GM12878 (cell line): ENCODE measurements at regions not wholly inside any gene's neighbourhood (a gene's known extent, or its start where the extent isn't known, plus 50 kb on each side); places are given as distances from the start of the nearest gene placed in this dataset.

Experiments used
- ATAC-seq: fragments of 200-7000 bp; cut with Tn5 transposase; 3 replicates; pipeline ENCODE4 v1.9.1; 2020; ENCODE audit warnings: mild to moderate bottlenecking, moderate library complexity
- BruUV-seq: library from RNA; stranded (reverse); fragments of 400-500 nt; replicated peaks from 2 replicates; lab custom pipeline; 2021; lab: Mats Ljungman, UMichigan
- CTCF ChIA-PET: fragments of 300-600 bp; sonication (Branson Sonifier 250); formaldehyde crosslinking; extraction: SDS; loops from one replicate; lab custom pipeline; 2021; ENCODE audit warnings: inconsistent platforms; lab: Yijun Ruan, JAX
- POLR2A ChIA-PET: fragments of 350-600 bp; formaldehyde crosslinking; extraction: SDS; loops from one replicate; lab custom pipeline; 2021; ENCODE audit warnings: inconsistent platforms; lab: Charles Lee
- RAD21 ChIA-PET: fragments of 300-600 bp; sonication (Branson Sonifier 250); formaldehyde crosslinking; loops from one replicate; lab custom pipeline; 2023; ENCODE audit warnings: antibody characterized with exemption; ENCODE audit not compliant: unreplicated experiment; lab: Charles Lee
- SMC1A ChIA-PET: fragments of 300-600 bp; sonication (Branson Sonifier 250); formaldehyde crosslinking; loops from one replicate; lab custom pipeline; 2023; ENCODE audit not compliant: unreplicated experiment, uncharacterized antibody; lab: Charles Lee
- DNase-seq: peaks from one replicate; pipeline ENCODE4 v3.0.0-alpha.2; 2011; ENCODE audit warnings: low read depth, low spot score
- FAIRE-seq: peaks from 3 replicates; lab custom pipeline; 2011; peaks lifted over from hg19 to GRCh38; lab: Jason Lieb, UNC
- H2AFZ ChIP-seq: 2 replicates; pipeline ENCODE4 v1.6.0; 2011; ENCODE audit warnings: low read depth, low read length, control low read depth; ENCODE audit not compliant: control insufficient read depth
- H3K27ac ChIP-seq: 2 replicates; pipeline ENCODE4 v1.5.1; 2011; ENCODE audit warnings: control low read depth; ENCODE audit not compliant: control insufficient read depth, insufficient read depth
- H3K27me3 ChIP-seq, 2 experiments: replicated peaks in 1 of 2; 2 replicates each; pipeline versions ENCODE4 v1.6.0 to v1.6.1; 2011; ENCODE audit warnings: low read length in 1 of 2; ENCODE audit not compliant: control insufficient read depth in 2 of 2, insufficient read depth in 2 of 2
- H3K36me3 ChIP-seq, 2 experiments: 2 replicates each; pipeline ENCODE4 v1.5.1; 2011; ENCODE audit warnings: low read length in 1 of 2; ENCODE audit not compliant: control insufficient read depth in 2 of 2, insufficient read depth in 2 of 2
- H3K4me1 ChIP-seq: 2 replicates; pipeline ENCODE4 v1.6.1; 2011; ENCODE audit warnings: mild to moderate bottlenecking, low read length, moderate library complexity, mixed read lengths; ENCODE audit not compliant: control insufficient read depth, insufficient read depth
- H3K4me2 ChIP-seq: 2 replicates; pipeline ENCODE4 v1.6.0; 2011; ENCODE audit warnings: control low read depth; ENCODE audit not compliant: control insufficient read depth, insufficient read depth
- H3K4me3 ChIP-seq: fragments of 200-600 bp; sonication (generic); 2 replicates; pipeline ENCODE4 v1.5.1; 2016
- H3K79me2 ChIP-seq: 2 replicates; pipeline ENCODE4 v1.6.0; 2011; ENCODE audit warnings: low read length; ENCODE audit not compliant: control insufficient read depth, insufficient read depth
- H3K9ac ChIP-seq: 2 replicates; pipeline ENCODE4 v1.8.0; 2011; ENCODE audit warnings: low read length, control low read depth, mixed read lengths; ENCODE audit not compliant: control insufficient read depth, insufficient read depth
- H3K9me3 ChIP-seq: replicated peaks from 3 replicates; pipeline ENCODE4 v1.5.1; 2011; ENCODE audit warnings: mild to moderate bottlenecking, low read length; ENCODE audit not compliant: control insufficient read depth, insufficient read depth
- H4K20me1 ChIP-seq: 2 replicates; pipeline ENCODE4 v1.6.0; 2011; ENCODE audit not compliant: control insufficient read depth, insufficient read depth
- FOXK2 ChIP-seq: fragments of 450-650 bp; IDR thresholded peaks from 2 replicates; pipeline ENCODE4 v1.6.1; 2017; ENCODE audit warnings: mild to moderate bottlenecking, moderate library complexity
- GABPA ChIP-seq: IDR thresholded peaks from 2 replicates; pipeline ENCODE4 v1.6.1; 2014; ENCODE audit warnings: antibody characterized with exemption, low read depth, mild to moderate bottlenecking, inconsistent platforms
- JUNB ChIP-seq: IDR thresholded peaks from 2 replicates; pipeline ENCODE4 v1.6.1; 2016; ENCODE audit warnings: antibody characterized with exemption, mild to moderate bottlenecking
- NR2F1 ChIP-seq: fragments of 450-650 bp; conservative IDR thresholded peaks from 2 replicates; pipeline ENCODE4 v1.6.1; 2017; ENCODE audit warnings: mild to moderate bottlenecking
- SMAD1 ChIP-seq: fragments of 450-650 bp; IDR thresholded peaks from 2 replicates; pipeline ENCODE4 v1.6.1; 2018; ENCODE audit warnings: mild to moderate bottlenecking, low read depth; ENCODE audit not compliant: partially characterized antibody
- SREBF1 ChIP-seq: IDR thresholded peaks from 2 replicates; pipeline ENCODE4 v1.6.1; 2012; ENCODE audit warnings: mild to moderate bottlenecking, low read length
- STAT3 ChIP-seq: IDR thresholded peaks from 2 replicates; pipeline ENCODE4 v1.6.1; 2011; ENCODE audit warnings: low read depth, low read length, improper control_type of control experiment
- SUPT20H ChIP-seq: IDR thresholded peaks from 2 replicates; pipeline ENCODE4 v1.6.1; 2011; ENCODE audit warnings: low read depth, mild to moderate bottlenecking, low read length, moderate library complexity, borderline replicate concordance; ENCODE audit not compliant: control insufficient read depth
- TARDBP ChIP-seq: IDR thresholded peaks from 2 replicates; pipeline ENCODE4 v1.6.1; 2016; ENCODE audit warnings: borderline replicate concordance
- TCF12 ChIP-seq: IDR thresholded peaks from 2 replicates; pipeline ENCODE4 v1.6.1; 2011; ENCODE audit warnings: low read depth, mild to moderate bottlenecking, low read length
- TCF3 ChIP-seq: IDR thresholded peaks from 2 replicates; pipeline ENCODE4 v1.6.1; 2012; ENCODE audit warnings: low read depth, mild to moderate bottlenecking, low read length, borderline replicate concordance; ENCODE audit not compliant: insufficient read depth
- YY1 ChIP-seq: IDR thresholded peaks from 2 replicates; pipeline ENCODE4 v1.6.1; 2011; ENCODE audit warnings: low read depth, mild to moderate bottlenecking, low read length
- WGBS: methylation state at CpG from one replicate; pipeline ENCODE4 v1.1.6; 2016; ENCODE audit warnings: low lambda C conversion rate; ENCODE audit not compliant: insufficient replicate concordance, insufficient coverage; ENCODE audit errors: missing lambda C conversion rate; 5-methylcytosine and 5-hydroxymethylcytosine counted together
- in situ Hi-C: fragments of 300-500 bp; cut with MboI; formaldehyde crosslinking; loops from 9 replicates; pipeline ENCODE4 v1.14.3; 2018; ENCODE audit warnings: mixed read lengths
- intact Hi-C: fragments of 100-400 bp; cut with micrococcal nuclease; formaldehyde crosslinking; loops from one replicate; pipeline ENCODE4 v1.14.2; 2022; ENCODE audit not compliant: unreplicated experiment
- TF ChIP-seq, protein P1 (sequence below), 3 experiments: IDR thresholded peaks in 2 of 3; conservative IDR thresholded peaks in 1 of 3; 2 replicates each; pipeline ENCODE4 v1.5.1; 2011; ENCODE audit warnings: low read depth in 3 of 3, low read length in 3 of 3, mild to moderate bottlenecking in 3 of 3, control low read depth in 2 of 3, moderate library complexity in 2 of 3, inconsistent platforms in 1 of 3, mixed read lengths in 1 of 3; ENCODE audit not compliant: control insufficient read depth in 2 of 3, insufficient read depth in 1 of 3; ENCODE audit errors: extremely low read depth in 1 of 3
- TF ChIP-seq, protein P2 (sequence below): IDR thresholded peaks from 2 replicates; pipeline ENCODE4 v1.6.1; 2011; ENCODE audit warnings: borderline replicate concordance, low read depth, mild to moderate bottlenecking, moderate library complexity, low read length; ENCODE audit not compliant: insufficient read depth, poor library complexity, severe bottlenecking
- TF ChIP-seq, protein P3 (sequence below): IDR thresholded peaks from 2 replicates; pipeline ENCODE4 v1.6.1; 2011; ENCODE audit warnings: low read depth, low read length, improper control_type of control experiment, borderline replicate concordance
- TF ChIP-seq, protein P4 (sequence below): IDR thresholded peaks from 2 replicates; pipeline ENCODE4 v1.6.1; 2011; ENCODE audit warnings: borderline replicate concordance, low read depth, mild to moderate bottlenecking, moderate library complexity, mixed read lengths, low read length; ENCODE audit not compliant: insufficient read depth; ENCODE audit errors: extremely low read length

DNA sequence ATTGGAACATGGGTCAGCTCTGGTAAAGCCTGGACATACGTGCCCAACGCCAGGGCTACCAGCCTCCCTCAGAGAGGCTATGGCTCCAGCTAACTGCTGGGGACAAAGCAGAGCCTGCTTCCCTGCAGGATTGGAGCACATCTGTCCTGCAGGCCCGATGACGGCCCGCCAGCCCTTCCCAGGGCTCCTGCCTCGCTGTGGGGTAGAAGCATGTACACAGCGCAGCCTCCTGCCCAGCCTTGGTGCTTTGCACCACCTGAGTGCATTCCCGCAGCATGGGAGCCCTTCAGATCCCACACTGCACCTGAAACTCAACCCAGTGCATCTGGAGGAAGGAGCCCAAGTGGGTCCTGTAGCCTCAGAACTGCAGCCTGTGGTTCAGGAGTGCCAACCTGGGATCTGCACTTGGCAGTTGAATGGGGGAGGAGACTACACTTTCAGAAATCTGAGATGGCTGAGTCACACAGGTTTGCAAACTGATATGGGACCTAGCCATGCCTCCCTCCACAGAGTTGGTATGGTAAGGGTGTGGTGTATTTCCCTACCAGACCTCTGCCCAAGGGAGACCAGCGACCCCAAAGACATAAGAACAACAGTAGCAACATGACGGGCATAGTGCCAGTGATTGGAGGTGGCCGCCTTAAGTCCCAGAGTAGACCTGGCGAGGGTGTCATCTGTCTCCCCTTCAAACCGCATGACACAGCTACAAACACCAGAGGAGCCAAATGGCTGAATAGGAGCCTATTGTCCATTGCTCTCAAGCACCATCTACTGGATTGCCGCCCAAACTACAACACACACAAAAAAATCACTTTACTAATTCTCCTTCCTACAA is 273.9 kb upstream of the MIS18BP1 start:
- Histone ChIP-seq H3K27ac (no peak overlapping the region), H3K4me1 (no peaks in the 10 kb centered on the region), H3K4me2 (no peak overlapping the region), H2AFZ (no peak overlapping the region), H3K4me3 (no peak overlapping the region), H3K9ac (no peak overlapping the region), H4K20me1 (no peaks in the 10 kb centered on the region), H3K79me2 (no peaks in the 10 kb centered on the region), H3K9me3 (no peaks in the 10 kb centered on the region), H3K36me3 (no peaks in the 10 kb centered on the region), H3K27me3 (no peaks in the 10 kb centered on the region)
- intact Hi-C loops: loop anchor here (1.0 kb wide), 1 partner anchor 101 kb away; no protein-coding TSS in a partner anchor
- DNase-seq (peak; percentile 1), FAIRE-seq (peak; percentile 79), ATAC-seq (peak; percentile 94)
- ChIA-PET POLR2A (no interaction called here), CTCF (interaction anchor here (0.6 to 2.8 kb wide), 8 partner anchors 9 to 1550 kb away, joined by 3 to 13 read pairs (median 4); no protein-coding TSS in a partner anchor), RAD21 (interaction anchor here (1.2 to 1.5 kb wide), 2 partner anchors 100 to 613 kb away, joined by 3 to 4 read pairs; no protein-coding TSS in a partner anchor), SMC1A (no interaction called here)
- in situ Hi-C loops: loop anchor here (5.0 kb wide), 1 partner anchor 100 kb away; no protein-coding TSS in a partner anchor
- BruUV-seq: no TSS peak
- WGBS: 26% methylated on average over 14 of the region's 14 CpGs
- TF ChIP-seq STAT3 (no peak), SUPT20H (no peak), TARDBP (no peak), GABPA (no peak), TCF3 (no peak), FOXK2 (no peak), SMAD1 (no peak), TCF12 (no peak), NR2F1 (no peak), JUNB (no peak), SREBF1 (no peak), YY1 (peak; percentile 72)
- TF ChIP-seq, protein P1, sequence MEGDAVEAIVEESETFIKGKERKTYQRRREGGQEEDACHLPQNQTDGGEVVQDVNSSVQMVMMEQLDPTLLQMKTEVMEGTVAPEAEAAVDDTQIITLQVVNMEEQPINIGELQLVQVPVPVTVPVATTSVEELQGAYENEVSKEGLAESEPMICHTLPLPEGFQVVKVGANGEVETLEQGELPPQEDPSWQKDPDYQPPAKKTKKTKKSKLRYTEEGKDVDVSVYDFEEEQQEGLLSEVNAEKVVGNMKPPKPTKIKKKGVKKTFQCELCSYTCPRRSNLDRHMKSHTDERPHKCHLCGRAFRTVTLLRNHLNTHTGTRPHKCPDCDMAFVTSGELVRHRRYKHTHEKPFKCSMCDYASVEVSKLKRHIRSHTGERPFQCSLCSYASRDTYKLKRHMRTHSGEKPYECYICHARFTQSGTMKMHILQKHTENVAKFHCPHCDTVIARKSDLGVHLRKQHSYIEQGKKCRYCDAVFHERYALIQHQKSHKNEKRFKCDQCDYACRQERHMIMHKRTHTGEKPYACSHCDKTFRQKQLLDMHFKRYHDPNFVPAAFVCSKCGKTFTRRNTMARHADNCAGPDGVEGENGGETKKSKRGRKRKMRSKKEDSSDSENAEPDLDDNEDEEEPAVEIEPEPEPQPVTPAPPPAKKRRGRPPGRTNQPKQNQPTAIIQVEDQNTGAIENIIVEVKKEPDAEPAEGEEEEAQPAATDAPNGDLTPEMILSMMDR (IDR thresholded peaks at IDR 0.05 in 2 of 3, conservative IDR thresholded peaks at IDR 0.05 in 1 of 3; ENCODE audit: control insufficient read depth in 2 of 3, extremely low read depth in 1 of 3, insufficient read depth in 1 of 3, low read depth in 3 of 3, low read length in 3 of 3): peak; percentile 56 to 66 (median 61); a peak in 5 of 6 replicates
- TF ChIP-seq, protein P2, sequence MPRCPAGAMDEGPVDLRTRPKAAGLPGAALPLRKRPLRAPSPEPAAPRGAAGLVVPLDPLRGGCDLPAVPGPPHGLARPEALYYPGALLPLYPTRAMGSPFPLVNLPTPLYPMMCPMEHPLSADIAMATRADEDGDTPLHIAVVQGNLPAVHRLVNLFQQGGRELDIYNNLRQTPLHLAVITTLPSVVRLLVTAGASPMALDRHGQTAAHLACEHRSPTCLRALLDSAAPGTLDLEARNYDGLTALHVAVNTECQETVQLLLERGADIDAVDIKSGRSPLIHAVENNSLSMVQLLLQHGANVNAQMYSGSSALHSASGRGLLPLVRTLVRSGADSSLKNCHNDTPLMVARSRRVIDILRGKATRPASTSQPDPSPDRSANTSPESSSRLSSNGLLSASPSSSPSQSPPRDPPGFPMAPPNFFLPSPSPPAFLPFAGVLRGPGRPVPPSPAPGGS: no peak
- TF ChIP-seq, protein P3, sequence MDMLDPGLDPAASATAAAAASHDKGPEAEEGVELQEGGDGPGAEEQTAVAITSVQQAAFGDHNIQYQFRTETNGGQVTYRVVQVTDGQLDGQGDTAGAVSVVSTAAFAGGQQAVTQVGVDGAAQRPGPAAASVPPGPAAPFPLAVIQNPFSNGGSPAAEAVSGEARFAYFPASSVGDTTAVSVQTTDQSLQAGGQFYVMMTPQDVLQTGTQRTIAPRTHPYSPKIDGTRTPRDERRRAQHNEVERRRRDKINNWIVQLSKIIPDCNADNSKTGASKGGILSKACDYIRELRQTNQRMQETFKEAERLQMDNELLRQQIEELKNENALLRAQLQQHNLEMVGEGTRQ: no peak
- TF ChIP-seq, protein P4, sequence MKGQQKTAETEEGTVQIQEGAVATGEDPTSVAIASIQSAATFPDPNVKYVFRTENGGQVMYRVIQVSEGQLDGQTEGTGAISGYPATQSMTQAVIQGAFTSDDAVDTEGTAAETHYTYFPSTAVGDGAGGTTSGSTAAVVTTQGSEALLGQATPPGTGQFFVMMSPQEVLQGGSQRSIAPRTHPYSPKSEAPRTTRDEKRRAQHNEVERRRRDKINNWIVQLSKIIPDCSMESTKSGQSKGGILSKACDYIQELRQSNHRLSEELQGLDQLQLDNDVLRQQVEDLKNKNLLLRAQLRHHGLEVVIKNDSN: no peak
